ENCODE measurements at regions not wholly inside any gene's neighbourhood (a gene's known extent, or its start where the extent isn't known, plus 50 kb on each side); places are given as distances from the start of the nearest gene placed in this dataset.

- no peak overlapping the region for H3K4me3 ChIP-seq (ENCODE audit: low read length)
- TF ChIP-seq, protein P1, sequence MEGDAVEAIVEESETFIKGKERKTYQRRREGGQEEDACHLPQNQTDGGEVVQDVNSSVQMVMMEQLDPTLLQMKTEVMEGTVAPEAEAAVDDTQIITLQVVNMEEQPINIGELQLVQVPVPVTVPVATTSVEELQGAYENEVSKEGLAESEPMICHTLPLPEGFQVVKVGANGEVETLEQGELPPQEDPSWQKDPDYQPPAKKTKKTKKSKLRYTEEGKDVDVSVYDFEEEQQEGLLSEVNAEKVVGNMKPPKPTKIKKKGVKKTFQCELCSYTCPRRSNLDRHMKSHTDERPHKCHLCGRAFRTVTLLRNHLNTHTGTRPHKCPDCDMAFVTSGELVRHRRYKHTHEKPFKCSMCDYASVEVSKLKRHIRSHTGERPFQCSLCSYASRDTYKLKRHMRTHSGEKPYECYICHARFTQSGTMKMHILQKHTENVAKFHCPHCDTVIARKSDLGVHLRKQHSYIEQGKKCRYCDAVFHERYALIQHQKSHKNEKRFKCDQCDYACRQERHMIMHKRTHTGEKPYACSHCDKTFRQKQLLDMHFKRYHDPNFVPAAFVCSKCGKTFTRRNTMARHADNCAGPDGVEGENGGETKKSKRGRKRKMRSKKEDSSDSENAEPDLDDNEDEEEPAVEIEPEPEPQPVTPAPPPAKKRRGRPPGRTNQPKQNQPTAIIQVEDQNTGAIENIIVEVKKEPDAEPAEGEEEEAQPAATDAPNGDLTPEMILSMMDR (IDR thresholded peaks at IDR 0.05; ENCODE audit: insufficient read depth, low read depth, low read length, missing control alignments) = no peak
- peak; percentile 99 for DNase-seq (ENCODE audit: low read depth)
Observed at GRCh38 chr9:91001146-91001611, 199.6 kb downstream of the SYK start.

DNA sequence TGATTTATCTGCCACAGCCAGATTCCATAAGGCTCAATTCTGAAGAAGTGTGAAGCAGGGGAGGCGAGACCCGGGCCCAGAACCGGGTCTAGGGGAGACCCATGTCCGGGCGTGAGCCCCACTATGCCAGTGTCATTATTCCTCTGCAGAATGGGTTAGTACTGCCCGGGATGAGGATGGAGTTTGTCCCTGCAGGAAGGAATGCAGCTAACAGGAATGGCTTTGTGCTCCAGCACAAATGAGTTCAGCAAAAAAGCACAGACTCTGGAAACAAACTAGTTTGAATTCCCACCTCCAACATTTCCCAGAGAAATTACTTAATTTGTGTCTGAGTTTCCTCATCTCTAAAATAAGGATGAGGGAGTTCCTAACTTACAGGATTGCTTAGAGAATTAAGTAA lies 202.9 kb downstream of the SYK start:
- DNase-seq (ENCODE audit: low read depth) = no peak
- TF ChIP-seq, protein P1 (IDR thresholded peaks at IDR 0.05; ENCODE audit: insufficient read depth, low read depth, low read length, missing control alignments) = no peak
- no peak overlapping the region for H3K4me3 ChIP-seq (ENCODE audit: low read length)

DNA sequence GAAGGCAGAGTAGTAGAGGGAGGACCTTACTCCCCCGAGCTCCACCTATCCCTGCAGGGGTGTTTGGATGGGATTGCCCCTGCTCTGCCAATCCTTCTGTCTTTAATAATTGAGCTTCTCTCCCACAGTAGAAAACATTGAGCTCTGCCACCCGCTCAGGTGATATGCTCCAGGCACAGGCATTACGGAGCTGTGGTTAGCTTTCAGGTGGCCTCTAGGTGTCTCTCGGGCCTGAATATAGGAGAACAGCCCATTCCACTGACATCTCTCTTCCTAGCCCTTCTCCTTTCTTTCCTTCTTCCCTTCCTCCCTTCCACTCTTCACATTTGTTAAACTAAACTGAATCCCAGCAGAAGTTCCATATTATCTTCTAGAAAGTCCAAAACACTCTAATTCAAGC lies 203.4 kb downstream of the SYK start:
- no peak overlapping the region for H3K4me3 ChIP-seq (ENCODE audit: low read length)
- DNase-seq (ENCODE audit: low read depth) = no peak
- TF ChIP-seq, protein P1 (IDR thresholded peaks at IDR 0.05; ENCODE audit: insufficient read depth, low read depth, low read length, missing control alignments) = no peak

- H3K4me3 ChIP-seq (ENCODE audit: low read length) = no peak overlapping the region
- TF ChIP-seq, protein P1 (IDR thresholded peaks at IDR 0.05; ENCODE audit: insufficient read depth, low read depth, low read length, missing control alignments) = no peak
- peak; percentile 18 for DNase-seq (ENCODE audit: low read depth)
Observed at GRCh38 chr9:91006046-91006445, 204.4 kb downstream of the SYK start.

DNA sequence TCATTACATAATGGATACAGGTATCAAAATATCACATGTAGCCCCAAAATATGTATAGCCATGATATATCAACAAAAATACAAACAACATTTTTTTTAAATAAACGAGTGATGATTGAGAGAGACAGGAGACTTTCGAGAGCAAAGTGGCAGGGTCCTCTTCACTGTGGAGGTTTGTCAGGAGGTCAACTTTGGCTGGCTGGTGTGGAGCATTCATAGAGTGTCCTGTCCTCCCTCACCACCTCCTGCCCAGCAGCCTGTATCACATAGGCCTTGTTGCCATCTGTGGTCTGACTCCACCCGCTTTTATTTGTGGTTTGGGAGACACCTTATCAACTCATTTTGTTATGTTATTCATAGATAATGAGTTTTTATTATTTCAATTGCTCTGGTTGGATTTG lies 206.9 kb downstream of the SYK start:
- TF ChIP-seq, protein P1 (IDR thresholded peaks at IDR 0.05; ENCODE audit: insufficient read depth, low read depth, low read length, missing control alignments) = no peak
- no peak for DNase-seq (ENCODE audit: low read depth)
- no peak overlapping the region for H3K4me3 ChIP-seq (ENCODE audit: low read length)

DNA sequence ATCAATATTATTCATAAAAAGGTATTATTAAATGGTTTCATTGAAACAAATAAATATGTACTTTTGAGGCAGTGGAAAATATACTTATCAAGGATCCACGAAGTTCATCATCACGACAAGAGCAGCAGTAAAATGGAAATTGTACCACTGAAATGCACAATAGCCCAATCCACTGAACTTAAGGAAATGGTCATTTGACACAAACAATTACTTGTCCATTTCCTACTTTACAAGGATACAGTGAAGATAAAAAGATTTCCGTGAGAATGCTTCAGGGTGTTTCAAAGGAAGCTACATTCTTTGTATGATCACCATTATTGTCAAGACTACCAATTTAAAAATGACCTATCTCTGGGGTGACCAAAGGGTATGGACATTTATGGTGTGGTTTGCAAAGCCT lies 210.3 kb downstream of the SYK start:
- no peak for DNase-seq (ENCODE audit: low read depth)
- TF ChIP-seq, protein P1 (IDR thresholded peaks at IDR 0.05; ENCODE audit: insufficient read depth, low read depth, low read length, missing control alignments) = no peak
- H3K4me3 ChIP-seq (ENCODE audit: low read length) = no peak overlapping the region

All from epithelial cell of esophagus (primary cell).